LNCaP clone FGC (cell line): ENCODE measurements at regions not wholly inside any gene's neighbourhood (a gene's known extent, or its start where the extent isn't known, plus 50 kb on each side); places are given as distances from the start of the nearest gene placed in this dataset.
"Not testable (repeated sequence)": the region's sequence is repeated elsewhere in the genome, so short reads cannot be mapped to it uniquely, and the experiment has no call there.

Experiments
- DNase-seq: peaks from one replicate; pipeline ENCODE4 v3.0.0-alpha.2; 2011; ENCODE audit warnings: low read depth
- H3K4me3 ChIP-seq: 2 replicates; pipeline ENCODE4 v1.5.1; 2011; ENCODE audit warnings: mild to moderate bottlenecking, low read depth, low read length, control low read depth
- CTCF ChIP-seq: IDR thresholded peaks from 2 replicates; pipeline ENCODE4 v1.5.1; 2012; ENCODE audit warnings: mild to moderate bottlenecking; ENCODE audit not compliant: control insufficient read depth, insufficient read depth; ENCODE audit errors: extremely low read depth

- no peak overlapping the region for H3K4me3 ChIP-seq
- TF ChIP-seq CTCF: no peak
- DNase-seq: no peak
These were observed 492.9 kb downstream of the CHSY3 start for GRCh38 chr5:130397132-130397531.

- H3K4me3 ChIP-seq: not testable (repeated sequence)
- DNase-seq: peak; percentile 10
These were observed 487.5 kb downstream of the CHSY3 start for GRCh38 chr5:130391727-130392264.

GRCh38 chr5:130386155-130386554 is 481.9 kb downstream of the CHSY3 start:
- no peak for TF ChIP-seq CTCF
- H3K4me3 ChIP-seq: no peak overlapping the region
- DNase-seq: no peak

GRCh38 chr5:130385656-130386055 is 481.4 kb downstream of the CHSY3 start:
- no peak for DNase-seq
- no peak for TF ChIP-seq CTCF
- H3K4me3 ChIP-seq: no peak overlapping the region

- H3K4me3 ChIP-seq: no peak overlapping the region
- no peak for DNase-seq
These were observed 461.7 kb downstream of the CHSY3 start for GRCh38 chr5:130365956-130366355.

GRCh38 chr5:130350131-130350530 is 445.9 kb downstream of the CHSY3 start:
- TF ChIP-seq CTCF: no peak
- no peak for DNase-seq
- no peak overlapping the region for H3K4me3 ChIP-seq

More at GRCh38 chr5:130365956-130366355, 461.7 kb downstream of the CHSY3 start:
- no peak for TF ChIP-seq CTCF

GRCh38 chr5:130337179-130337888 is 433.1 kb downstream of the CHSY3 start:
- no peak for TF ChIP-seq CTCF
- DNase-seq: no peak
- H3K4me3 ChIP-seq: no peak overlapping the region
